C4-2B (cell line): ENCODE measurements at regions not wholly inside any gene's neighbourhood (a gene's known extent, or its start where the extent isn't known, plus 50 kb on each side); places are given as distances from the start of the nearest gene placed in this dataset.

Experiments used
- H3K27ac ChIP-seq: fragments of 450-650 bp; 2 replicates; pipeline ENCODE4 v1.5.1; 2017
- CTCF ChIP-seq: fragments of 450-650 bp; conservative IDR thresholded peaks from 2 replicates; pipeline ENCODE4 v1.5.1; 2017; ENCODE audit warnings: mild to moderate bottlenecking
- ZFX ChIP-seq: fragments of 450-650 bp; IDR thresholded peaks from 2 replicates; pipeline ENCODE4 v1.6.1; 2017

DNA sequence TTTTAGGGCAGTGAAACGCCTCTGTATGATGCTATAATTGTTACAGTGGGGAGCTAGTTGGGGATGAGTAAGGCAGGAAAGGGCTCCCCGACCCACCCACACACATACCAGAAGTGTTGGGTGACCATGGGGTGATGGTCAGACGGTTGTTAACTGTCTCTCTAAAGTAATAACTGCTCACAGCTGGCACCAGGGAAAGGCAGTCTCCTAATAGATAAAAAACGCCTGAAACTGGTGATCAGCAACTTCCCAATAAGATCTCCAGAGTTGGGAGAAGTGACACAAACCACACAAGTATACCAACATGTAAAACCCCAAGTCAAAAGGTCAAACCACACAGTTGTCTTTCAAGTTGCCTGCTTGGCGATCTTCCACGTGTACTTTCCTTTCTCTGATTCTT lies 346.5 kb upstream of the CNTN4 start:
- H3K27ac ChIP-seq, result no peak overlapping the region
- TF ChIP-seq CTCF, result no peak
- no peak for TF ChIP-seq ZFX

DNA sequence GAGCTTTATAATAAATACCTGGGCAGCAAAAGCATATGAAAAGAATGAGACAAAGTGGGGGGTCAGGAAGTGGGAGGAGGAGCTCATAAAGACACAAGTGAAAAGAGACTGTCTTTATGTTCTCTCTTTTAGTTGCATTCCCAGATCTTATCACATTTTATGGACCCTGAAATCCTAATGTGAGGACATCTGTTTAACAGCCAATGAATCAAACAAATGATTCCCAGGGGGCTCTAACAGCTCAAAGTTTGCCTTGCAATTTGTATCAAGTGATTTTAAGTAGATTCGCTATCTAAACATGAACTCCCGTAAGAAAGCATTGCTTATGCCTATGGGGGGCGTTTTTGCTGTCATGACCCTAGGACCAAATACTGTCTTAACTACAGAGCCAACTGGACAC lies 332.3 kb upstream of the CNTN4 start:
- TF ChIP-seq CTCF, result no peak

DNA sequence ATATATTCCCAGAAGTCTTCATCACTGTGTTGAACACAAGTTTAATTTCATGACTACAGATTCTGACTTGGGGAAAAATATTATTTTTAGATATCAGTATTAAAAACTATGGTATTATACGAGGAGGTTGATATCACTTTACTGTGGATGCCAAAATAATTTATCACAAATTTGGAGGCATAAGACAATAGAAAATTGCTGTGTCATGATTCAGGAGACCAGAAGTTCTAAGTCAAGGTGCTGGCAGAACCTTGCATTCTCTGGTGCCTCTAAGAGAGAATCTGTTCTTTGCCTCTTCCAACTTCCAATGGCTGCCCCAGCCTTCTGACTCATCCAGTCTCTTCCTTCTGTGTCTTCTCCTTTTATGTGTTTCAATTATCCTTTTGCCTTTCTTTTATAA lies 325.0 kb upstream of the CNTN4 start:
- no peak overlapping the region for H3K27ac ChIP-seq
- TF ChIP-seq ZFX, result no peak
- no peak for TF ChIP-seq CTCF

More for the DNA sequence above, 332.3 kb upstream of the CNTN4 start:
- H3K27ac ChIP-seq, result no peak overlapping the region

- TF ChIP-seq CTCF (no peak), ZFX (no peak)
- H3K27ac ChIP-seq, result no peak overlapping the region
Measured at GRCh38 chr3:1774597-1774996, 324.1 kb upstream of the CNTN4 start.

GRCh38 chr3:1775321-1775720 lies 323.3 kb upstream of the CNTN4 start:
- H3K27ac ChIP-seq, result no peak overlapping the region
- no peak for TF ChIP-seq CTCF
- TF ChIP-seq ZFX, result no peak

- H3K27ac ChIP-seq, result no peak overlapping the region
- TF ChIP-seq CTCF (no peak), ZFX (no peak)
Measured at GRCh38 chr3:1783995-1784394, 314.7 kb upstream of the CNTN4 start.

- no peak for TF ChIP-seq ZFX
- no peak for TF ChIP-seq CTCF
- H3K27ac ChIP-seq, result no peak overlapping the region
Measured at GRCh38 chr3:1787094-1787493, 311.6 kb upstream of the CNTN4 start.
